Brain pericyte (primary cell): ENCODE measurements at regions not wholly inside any gene's neighbourhood (a gene's known extent, or its start where the extent isn't known, plus 50 kb on each side); places are given as distances from the start of the nearest gene placed in this dataset.

ENCODE experiments used
- DNase-seq: peaks from one replicate; pipeline ENCODE4 v3.0.0-alpha.2; 2012; ENCODE audit warnings: low read depth, low spot score

DNA sequence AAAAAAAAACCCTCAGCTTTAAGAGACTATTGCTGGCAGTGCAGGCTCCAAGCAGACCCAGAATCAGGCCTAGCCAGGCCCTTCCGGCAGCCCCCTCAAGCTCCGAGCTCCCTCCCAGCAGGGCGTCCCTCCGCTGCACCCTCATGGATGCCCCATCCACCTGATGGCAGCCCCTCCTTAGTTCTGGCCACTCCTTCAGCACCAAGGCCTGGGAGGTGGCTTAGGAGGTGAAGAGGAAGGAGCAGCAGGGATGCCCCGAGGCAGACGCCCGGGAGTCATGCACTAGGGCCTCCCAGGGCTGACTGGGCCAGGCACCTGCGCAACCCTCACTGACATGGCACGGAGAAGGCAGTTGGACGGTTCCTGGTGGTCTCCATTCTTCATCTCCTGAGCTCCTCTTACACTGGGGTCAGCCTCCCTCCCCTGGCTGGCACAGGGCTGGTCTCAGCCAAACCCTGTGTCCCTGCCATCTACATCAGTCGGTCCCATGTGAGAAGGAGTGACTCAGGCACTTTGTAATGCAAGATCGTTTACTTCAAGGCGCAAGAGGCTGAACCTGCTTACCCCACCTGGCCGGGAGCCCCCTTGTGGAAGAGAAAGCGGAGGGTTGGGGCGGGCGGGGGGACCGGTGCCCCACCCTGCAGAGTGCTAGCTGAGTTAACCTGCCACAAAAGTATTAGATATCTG lies 53.5 kb upstream of the ID2 start:
- no peak for DNase-seq

DNA sequence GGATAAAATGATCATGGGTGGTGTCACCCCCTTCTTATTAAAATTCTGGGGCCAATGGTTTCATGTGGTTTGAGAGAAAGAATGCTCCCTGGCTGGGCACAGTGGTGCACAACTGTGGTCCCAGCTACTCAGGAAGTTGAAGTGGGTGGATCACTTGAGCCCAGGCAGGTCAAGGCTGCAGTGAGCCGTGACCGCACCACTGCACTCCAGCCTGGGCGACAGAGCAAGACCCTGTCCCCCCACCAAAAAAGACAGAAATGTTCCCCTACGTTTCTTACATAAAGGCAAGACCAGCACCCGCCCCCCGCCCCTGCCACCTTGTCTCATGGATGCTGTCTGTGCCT lies 53.0 kb upstream of the ID2 start:
- DNase-seq, result no peak

DNA sequence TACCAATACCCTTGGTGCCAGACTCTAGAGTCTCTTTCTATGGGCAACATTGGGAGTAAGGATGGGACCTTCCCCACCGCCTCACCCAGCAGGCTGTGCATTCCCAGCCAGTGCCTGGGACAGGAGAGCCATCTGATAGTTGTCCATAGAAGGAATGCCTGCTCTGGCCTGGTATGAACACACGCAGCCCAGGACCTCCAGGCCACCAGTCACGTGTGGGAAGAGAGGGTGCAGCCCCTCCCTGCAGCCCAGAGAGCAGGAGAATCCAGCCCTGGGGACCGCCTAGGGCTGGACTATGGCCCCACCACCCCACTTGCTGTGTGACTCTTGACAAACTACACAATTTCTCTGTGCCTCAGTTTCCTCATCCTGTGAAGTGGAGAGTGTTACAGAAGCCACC lies 52.5 kb upstream of the ID2 start:
- DNase-seq, result no peak

DNA sequence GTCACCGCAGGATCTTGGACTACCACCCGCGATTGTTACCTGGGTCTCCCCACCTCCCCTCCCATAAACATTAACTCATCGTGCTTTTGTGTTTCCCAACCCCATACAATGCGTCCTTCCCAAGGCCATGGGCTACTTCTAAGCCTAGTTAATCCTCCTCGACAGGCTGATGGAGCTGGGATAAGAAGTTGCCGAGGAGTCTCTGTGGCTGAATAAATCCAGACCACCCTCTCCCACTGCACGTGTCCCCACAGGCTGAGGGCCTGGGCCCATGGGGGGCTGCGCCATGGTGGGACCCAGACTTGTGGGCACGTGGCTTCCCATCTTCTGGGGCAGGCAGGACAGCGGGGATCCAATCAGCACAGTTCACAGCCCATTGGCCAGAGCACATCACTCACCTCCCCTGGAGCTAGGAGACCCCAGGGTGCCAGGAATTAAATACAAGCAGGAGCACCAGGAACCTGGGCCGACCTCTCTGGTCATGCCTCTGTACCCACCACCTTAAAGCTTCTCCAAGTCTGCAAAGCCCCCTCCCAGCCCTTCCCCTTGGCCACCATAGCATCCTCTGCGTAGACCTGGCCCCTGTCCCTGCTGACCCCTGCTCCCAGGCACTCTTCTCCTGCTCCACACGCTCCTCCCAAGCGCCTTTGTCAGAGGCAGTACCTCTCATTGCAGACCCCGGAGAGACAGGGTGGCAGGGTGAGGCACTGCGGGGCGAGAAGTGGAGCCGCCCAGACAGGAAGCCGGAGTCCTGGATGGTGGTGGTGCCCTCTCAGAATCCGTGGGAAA lies 51.0 kb upstream of the ID2 start:
- no peak for DNase-seq

DNA sequence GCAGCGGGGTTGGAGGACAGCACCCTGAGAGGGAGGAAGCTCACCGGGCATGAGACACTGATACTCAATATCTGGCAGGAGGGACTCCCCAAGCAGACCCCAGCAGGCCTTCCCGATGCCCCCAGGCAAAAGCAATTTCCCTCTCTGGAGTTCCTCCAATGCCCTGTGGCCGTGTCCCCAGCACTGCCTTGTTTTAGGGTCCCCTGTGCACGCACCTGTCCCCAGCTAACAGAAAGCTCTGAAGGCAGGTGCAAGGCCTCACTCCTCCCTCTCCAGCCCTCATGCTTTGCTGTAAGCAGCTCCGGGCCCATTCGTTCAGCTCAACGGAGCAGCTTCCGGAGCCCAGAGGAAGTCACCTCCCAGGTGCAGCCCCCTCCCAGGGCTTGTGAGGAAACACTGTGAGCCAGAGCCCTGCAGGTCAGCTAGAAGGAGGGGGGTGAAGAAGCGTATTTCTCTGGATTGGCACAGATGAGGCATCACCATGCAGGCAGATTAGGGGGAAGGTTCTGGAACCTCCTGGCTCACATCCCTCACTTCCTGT lies 50.3 kb upstream of the ID2 start:
- no peak for DNase-seq
